Activated CD4-positive, alpha-beta T cell treated with anti-CD3 and anti-CD28 coated beads, Interleukin-2, amount 50 U/mL, for 48 hours (primary cell): ENCODE measurements at regions not wholly inside any gene's neighbourhood (a gene's known extent, or its start where the extent isn't known, plus 50 kb on each side); places are given as distances from the start of the nearest gene placed in this dataset.

Experiments
- DNase-seq, 2 experiments: peaks; one replicate each; pipeline ENCODE4 v3.0.0-alpha.2; 2020

GRCh38 chrX:78456909-78457308, 129.5 kb upstream of the CYSLTR1 start:
- no peak for DNase-seq

DNA sequence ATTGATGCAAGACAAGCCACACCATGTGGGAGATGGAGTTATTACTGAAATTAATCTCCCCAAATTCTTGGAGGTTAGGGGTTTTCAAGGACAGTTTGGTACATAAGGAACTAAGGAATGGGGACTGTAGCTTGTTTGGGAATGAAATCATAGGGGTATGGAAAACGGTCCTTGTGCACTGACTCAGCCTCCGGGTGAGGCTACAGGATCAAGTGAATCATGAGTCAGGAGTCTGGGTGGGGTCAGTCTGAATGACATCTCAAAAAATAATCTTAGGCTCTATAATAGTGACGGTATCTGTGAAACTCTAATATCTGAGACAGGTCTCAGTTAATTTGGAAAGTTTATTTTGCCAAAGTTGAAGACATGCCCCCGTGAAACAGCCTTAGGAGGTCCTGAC, 128.5 kb upstream of the CYSLTR1 start:
- no peak for DNase-seq

- no peak for DNase-seq
These were observed 124.9 kb upstream of the CYSLTR1 start for GRCh38 chrX:78452356-78452755.

DNA sequence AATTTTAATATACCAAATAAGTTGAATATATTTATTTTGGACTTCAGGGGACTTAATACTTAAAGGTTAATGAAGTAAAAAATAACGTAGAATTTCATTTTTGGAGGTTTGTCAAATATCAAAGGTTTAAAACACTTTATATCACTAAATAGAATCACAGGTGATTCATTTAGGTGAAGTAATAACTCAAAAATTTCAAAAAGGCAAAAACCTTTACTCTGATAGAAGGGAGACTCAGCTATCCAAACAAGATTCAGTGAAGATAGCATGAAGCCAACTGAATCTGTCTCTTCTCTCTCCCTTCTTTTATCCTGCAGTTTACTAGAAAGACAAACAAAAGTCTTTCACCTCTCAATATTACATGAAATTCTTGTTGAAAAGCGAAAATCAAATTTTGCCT, 110.2 kb upstream of the CYSLTR1 start:
- DNase-seq: no peak

- DNase-seq: no peak
These were observed 101.8 kb upstream of the CYSLTR1 start for GRCh38 chrX:78429172-78429571.

DNA sequence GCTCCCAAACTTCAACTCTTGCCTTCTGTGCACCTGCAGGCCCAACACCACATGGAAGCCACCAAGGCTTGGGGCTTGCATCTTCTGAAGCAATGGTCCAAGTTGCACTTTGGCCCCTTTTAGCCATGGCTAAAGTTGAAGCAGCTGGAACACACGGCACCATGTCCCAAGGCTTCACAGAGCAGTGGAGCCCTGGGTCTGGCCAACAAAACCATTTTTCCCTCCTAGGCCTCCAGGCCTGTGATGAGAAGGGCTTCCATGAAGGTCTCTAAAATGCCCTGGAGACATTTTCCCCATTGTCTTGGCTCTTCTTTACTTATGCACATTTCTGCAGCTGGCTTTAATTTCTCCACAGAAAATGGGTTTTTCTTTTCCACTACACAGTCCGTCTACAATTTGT, 61.3 kb upstream of the CYSLTR1 start:
- DNase-seq: no peak

GRCh38 chrX:78387364-78387763, 60.0 kb upstream of the CYSLTR1 start:
- DNase-seq: no peak

DNA sequence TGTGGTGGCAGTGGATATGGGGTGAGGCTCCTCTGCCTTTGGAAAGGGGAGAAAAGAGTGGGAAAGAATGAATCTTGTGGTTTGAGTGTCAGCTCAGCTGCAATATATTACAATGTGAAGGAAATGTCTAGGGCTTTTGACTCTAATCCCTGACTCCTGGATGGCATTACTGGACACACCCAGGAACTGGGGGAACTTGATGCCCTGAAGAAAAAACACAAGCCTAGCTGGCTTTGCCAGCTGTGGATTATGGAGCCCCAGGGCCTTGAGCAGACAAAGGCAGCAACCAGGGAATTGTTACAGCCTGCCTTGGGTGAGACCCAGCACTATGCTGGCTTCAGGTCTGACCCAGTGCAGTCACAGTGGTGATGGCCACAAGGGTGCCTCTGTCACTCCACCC, 57.1 kb upstream of the CYSLTR1 start:
- DNase-seq: no peak

GRCh38 chrX:78383594-78383993, 56.2 kb upstream of the CYSLTR1 start:
- no peak for DNase-seq

GRCh38 chrX:78378476-78379115, 51.2 kb upstream of the CYSLTR1 start:
- DNase-seq: no peak
